ENCODE measurements at regions not wholly inside any gene's neighbourhood (a gene's known extent, or its start where the extent isn't known, plus 50 kb on each side); places are given as distances from the start of the nearest gene placed in this dataset.

DNA sequence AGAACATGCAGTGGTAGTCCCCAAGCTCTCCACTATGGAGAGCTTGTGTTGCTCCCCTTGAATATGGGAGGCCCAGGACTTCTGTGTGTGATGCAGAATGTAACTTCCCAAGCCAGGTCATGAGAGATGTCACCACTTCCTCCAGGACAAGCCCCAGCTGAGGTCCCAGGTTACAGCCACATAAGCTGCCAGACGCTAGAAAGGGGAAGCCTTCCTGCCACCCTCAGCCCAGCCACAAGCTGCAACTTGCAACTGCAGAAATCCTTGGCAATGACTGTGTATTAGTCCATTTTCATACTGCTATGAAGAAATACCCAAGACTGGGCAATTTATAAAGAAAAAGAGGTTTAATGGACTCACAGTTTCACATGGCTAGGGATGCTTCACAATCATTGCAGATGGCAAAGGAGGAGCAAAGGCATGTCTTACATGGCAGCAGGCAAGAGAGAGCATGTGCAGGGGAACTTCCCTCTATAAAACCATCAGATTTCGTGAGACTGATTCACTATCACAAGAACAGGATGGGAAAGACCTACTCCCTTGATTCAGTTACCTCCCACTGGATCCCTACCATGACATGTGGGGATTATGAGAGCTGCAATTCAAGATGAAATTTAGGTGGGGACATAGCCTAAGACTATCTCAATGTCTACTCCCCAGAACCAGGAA is 91.5 kb upstream of the DHX15 start:
- TF ChIP-seq, protein P1, sequence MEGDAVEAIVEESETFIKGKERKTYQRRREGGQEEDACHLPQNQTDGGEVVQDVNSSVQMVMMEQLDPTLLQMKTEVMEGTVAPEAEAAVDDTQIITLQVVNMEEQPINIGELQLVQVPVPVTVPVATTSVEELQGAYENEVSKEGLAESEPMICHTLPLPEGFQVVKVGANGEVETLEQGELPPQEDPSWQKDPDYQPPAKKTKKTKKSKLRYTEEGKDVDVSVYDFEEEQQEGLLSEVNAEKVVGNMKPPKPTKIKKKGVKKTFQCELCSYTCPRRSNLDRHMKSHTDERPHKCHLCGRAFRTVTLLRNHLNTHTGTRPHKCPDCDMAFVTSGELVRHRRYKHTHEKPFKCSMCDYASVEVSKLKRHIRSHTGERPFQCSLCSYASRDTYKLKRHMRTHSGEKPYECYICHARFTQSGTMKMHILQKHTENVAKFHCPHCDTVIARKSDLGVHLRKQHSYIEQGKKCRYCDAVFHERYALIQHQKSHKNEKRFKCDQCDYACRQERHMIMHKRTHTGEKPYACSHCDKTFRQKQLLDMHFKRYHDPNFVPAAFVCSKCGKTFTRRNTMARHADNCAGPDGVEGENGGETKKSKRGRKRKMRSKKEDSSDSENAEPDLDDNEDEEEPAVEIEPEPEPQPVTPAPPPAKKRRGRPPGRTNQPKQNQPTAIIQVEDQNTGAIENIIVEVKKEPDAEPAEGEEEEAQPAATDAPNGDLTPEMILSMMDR (IDR thresholded peaks at IDR 0.05; ENCODE audit: insufficient read depth, low read length) = no peak
- no peak overlapping the region for H3K4me3 ChIP-seq (ENCODE audit: low read depth, low read length)
- DNase-seq (ENCODE audit: low read depth) = no peak

DNA sequence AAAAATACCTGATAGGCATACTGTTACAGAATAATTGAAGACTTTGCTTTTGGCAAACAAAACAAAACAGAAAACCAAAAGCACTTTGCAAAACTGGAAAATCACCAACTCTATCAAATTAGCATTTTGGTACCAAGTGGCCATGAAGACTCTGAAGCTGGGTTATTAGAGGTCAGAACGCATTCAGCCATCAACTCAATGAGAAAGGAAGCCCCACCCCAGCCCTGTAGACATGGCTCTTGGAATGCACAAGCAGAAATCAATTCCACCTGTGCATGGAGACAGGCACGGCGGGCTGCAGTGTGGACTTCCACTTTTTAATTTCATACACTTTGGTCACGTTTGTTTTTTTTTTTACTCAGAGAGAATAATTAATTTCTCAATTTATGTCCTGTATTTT is 93.6 kb upstream of the DHX15 start:
- no peak for DNase-seq (ENCODE audit: low read depth)
- H3K4me3 ChIP-seq (ENCODE audit: low read depth, low read length) = no peak overlapping the region
- TF ChIP-seq, protein P1 (IDR thresholded peaks at IDR 0.05; ENCODE audit: insufficient read depth, low read length) = no peak

DNA sequence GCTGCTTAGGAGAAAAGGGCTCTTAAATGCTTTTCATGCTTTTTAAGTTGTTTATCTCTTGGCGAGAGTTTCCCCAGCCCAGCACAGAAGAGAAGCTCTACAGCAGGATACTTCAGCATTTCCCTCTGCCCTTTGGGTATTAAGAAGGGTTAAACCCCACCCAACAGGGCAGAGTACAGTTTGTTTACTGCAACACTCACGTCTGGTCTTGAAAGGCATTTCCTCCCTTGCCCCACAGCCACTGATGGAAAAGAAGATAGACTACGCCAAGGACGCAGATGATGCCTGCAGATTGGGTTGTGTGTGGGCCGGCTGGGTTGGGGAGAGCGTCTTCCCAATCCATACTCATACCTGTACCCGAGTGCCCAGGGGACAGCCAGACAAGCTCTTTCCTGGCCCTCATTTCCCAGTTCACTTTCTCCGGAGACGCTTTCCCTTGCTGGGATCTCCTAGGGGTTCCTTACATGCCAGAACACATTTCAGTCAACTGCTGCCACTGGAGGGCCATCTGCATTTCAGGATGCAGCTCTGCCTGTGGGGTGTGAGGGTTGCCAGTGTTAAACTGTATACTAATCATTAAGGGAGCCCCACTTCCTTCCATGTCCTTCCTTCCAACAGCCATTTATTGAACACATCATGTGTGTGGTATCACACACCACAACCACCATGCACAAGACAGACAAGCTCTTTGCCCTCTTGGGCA is 96.5 kb upstream of the DHX15 start:
- TF ChIP-seq, protein P1 (IDR thresholded peaks at IDR 0.05; ENCODE audit: insufficient read depth, low read length) = no peak
- H3K4me3 ChIP-seq (ENCODE audit: low read depth, low read length) = no peak overlapping the region
- no peak for DNase-seq (ENCODE audit: low read depth)

DNA sequence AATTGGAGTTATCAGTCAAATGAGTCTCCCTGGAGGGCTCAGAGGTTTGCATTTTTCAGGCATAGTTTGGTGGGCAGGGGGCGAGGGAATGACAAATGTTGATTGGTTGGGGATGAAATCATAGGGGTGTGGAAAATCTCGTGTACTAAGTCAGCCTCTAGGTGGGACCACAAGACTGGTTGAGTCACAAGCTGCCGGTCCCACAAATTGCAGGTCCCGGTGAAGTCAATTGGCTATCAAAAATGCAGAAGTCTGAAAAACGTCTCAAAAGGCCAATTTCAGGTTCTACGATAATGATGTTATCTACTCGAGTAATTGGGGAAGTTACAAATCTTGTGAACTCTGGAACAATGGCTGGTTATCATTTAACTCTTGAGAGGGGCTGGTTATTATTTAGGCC is 98.8 kb upstream of the DHX15 start:
- DNase-seq (ENCODE audit: low read depth) = peak; percentile 28
- TF ChIP-seq, protein P1 (IDR thresholded peaks at IDR 0.05; ENCODE audit: insufficient read depth, low read length) = no peak
- H3K4me3 ChIP-seq (ENCODE audit: low read depth, low read length) = no peak overlapping the region

DNA sequence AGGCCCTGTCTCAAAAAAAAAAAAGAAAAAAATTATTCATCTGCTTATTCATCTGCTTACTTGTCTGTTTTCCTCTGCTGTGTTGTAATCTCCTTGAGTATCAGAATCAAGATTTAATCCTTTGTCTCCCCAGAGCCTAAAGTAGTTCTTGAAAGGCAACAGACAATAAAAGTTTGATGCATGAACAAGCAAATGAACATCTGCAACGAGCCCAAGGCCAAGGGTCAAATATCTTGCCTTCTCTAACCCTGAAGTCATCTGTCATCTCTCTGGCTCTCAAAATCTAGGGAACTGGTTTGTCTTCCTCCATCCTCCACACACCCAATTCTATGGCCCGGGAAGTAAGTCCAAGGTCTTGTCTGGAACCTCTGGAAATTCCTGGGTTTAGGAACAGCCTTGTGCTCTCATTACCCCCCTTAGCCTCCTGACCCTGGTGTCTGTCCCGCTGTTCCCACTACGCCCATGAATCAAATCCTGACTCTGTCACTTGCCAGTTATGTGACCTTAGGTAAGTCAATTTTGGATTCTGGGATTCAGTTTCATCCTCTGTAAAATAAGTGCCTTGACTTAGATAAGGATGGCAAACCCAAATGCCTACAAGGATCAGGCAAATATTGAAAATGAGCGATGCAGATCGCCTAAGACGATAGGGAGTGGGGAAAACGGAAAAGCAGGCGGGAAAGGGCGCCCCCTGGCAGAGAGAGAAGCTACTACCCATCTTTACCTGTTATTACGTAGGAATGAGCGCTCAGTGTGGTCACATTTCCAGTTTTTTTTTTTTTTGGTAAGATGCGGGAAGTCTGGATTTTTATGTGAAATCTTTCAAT is 102.7 kb upstream of the DHX15 start:
- no peak overlapping the region for H3K4me3 ChIP-seq (ENCODE audit: low read depth, low read length)
- TF ChIP-seq, protein P1 (IDR thresholded peaks at IDR 0.05; ENCODE audit: insufficient read depth, low read length) = peak; percentile 16
- DNase-seq (ENCODE audit: low read depth) = no peak

DNA sequence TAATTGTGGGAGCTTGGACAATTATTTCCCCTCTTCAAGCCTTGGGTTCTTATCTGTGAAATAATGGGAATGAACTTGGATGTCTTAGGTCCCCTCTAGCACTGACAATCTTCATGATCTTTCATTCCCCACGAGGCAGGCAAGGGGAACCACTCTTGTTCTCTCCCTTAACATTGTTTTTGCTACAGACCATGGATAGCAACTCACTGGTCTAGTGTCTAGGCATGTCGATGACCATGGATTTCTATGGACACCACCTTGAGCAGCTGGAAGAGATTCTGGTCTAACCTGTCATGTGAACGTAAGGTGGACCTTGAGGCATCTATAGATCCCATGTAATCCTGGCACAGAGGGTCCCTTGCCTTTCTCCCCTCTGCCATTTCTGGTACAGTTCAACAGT is 104.1 kb upstream of the DHX15 start:
- DNase-seq (ENCODE audit: low read depth) = no peak
- TF ChIP-seq, protein P1 (IDR thresholded peaks at IDR 0.05; ENCODE audit: insufficient read depth, low read length) = no peak
- H3K4me3 ChIP-seq (ENCODE audit: low read depth, low read length) = no peak overlapping the region
